Neural crest cell (in vitro differentiated cells): ENCODE measurements at regions not wholly inside any gene's neighbourhood (a gene's known extent, or its start where the extent isn't known, plus 50 kb on each side); places are given as distances from the start of the nearest gene placed in this dataset.

Source experiments
- DNase-seq: peaks from one replicate; pipeline ENCODE4 v3.0.0; 2021; ENCODE audit warnings: low read depth, mixed read lengths, low spot score
- H3K27ac Mint-ChIP-seq: one replicate; pipeline ENCODE4 v1.8.0; 2021; ENCODE audit warnings: mild to moderate bottlenecking, mixed read lengths; ENCODE audit not compliant: unreplicated experiment
- H3K27me3 Mint-ChIP-seq: 2 replicates; pipeline ENCODE4 v1.8.0; 2021; ENCODE audit warnings: low read depth, mild to moderate bottlenecking, mixed read lengths
- H3K36me3 Mint-ChIP-seq: 2 replicates; pipeline ENCODE4 v1.8.0; 2021; ENCODE audit warnings: low read depth, mild to moderate bottlenecking, mixed read lengths
- H3K4me1 Mint-ChIP-seq: 2 replicates; pipeline ENCODE4 v1.8.0; 2021; ENCODE audit warnings: mixed read lengths
- H3K4me3 Mint-ChIP-seq: one replicate; pipeline ENCODE4 v1.8.0; 2021; ENCODE audit warnings: mild to moderate bottlenecking, mixed read lengths
- H3K9me3 Mint-ChIP-seq: 2 replicates; pipeline ENCODE4 v1.8.0; 2021; ENCODE audit warnings: mixed read lengths
- CTCF ChIP-seq: fragments of 200-600 bp; sonication (generic); conservative IDR thresholded peaks from 2 replicates; pipeline ENCODE4 v1.5.0; 2021; ENCODE audit warnings: antibody characterized with exemption, mild to moderate bottlenecking

GRCh38 chr7:26560526-26561256 lies 269.0 kb downstream of the SNX10 start:
- H3K27me3 Mint-ChIP-seq = peaks cover 13% of the 10 kb centered on the region
- no peak overlapping the region for H3K4me3 Mint-ChIP-seq
- H3K27ac Mint-ChIP-seq = no peak overlapping the region
- peaks cover 4% of the 10 kb centered on the region for H3K4me1 Mint-ChIP-seq
- no peaks in the 10 kb centered on the region for H3K36me3 Mint-ChIP-seq
- H3K9me3 Mint-ChIP-seq = no peaks in the 10 kb centered on the region
- TF ChIP-seq CTCF = no peak
- no peak for DNase-seq

GRCh38 chr7:26562841-26563240 lies 271.2 kb downstream of the SNX10 start:
- H3K4me1 Mint-ChIP-seq = no peaks in the 10 kb centered on the region
- H3K27me3 Mint-ChIP-seq = peaks cover 13% of the 10 kb centered on the region
- no peak overlapping the region for H3K4me3 Mint-ChIP-seq
- no peak for DNase-seq
- peak; percentile 18 for TF ChIP-seq CTCF
- no peak overlapping the region for H3K27ac Mint-ChIP-seq
- no peaks in the 10 kb centered on the region for H3K36me3 Mint-ChIP-seq
- H3K9me3 Mint-ChIP-seq = no peaks in the 10 kb centered on the region

- Mint-ChIP-seq H3K36me3 (no peaks in the 10 kb centered on the region), H3K27me3 (peaks cover 13% of the 10 kb centered on the region), H3K27ac (no peak overlapping the region)
Observed at GRCh38 chr7:26563406-26563805, 271.7 kb downstream of the SNX10 start.

GRCh38 chr7:26567266-26567665 lies 275.6 kb downstream of the SNX10 start:
- no peak for TF ChIP-seq CTCF
- Mint-ChIP-seq H3K27ac (no peak overlapping the region), H3K36me3 (no peaks in the 10 kb centered on the region), H3K27me3 (peaks cover 6% of the 10 kb centered on the region), H3K4me3 (no peak overlapping the region), H3K4me1 (no peaks in the 10 kb centered on the region), H3K9me3 (peaks cover 12% of the 10 kb centered on the region)
- no peak for DNase-seq

More at GRCh38 chr7:26563406-26563805, 271.7 kb downstream of the SNX10 start:
- Mint-ChIP-seq H3K4me1 (no peaks in the 10 kb centered on the region), H3K9me3 (peaks cover under 1% of the 10 kb centered on the region), H3K4me3 (no peak overlapping the region)
- TF ChIP-seq CTCF = no peak
- DNase-seq = no peak

- H3K36me3 Mint-ChIP-seq = no peaks in the 10 kb centered on the region
- no peaks in the 10 kb centered on the region for H3K4me1 Mint-ChIP-seq
- no peak for DNase-seq
- no peak overlapping the region for H3K4me3 Mint-ChIP-seq
- no peak overlapping the region for H3K27ac Mint-ChIP-seq
- peaks cover 7% of the 10 kb centered on the region for H3K27me3 Mint-ChIP-seq
- peaks cover 6% of the 10 kb centered on the region for H3K9me3 Mint-ChIP-seq
- TF ChIP-seq CTCF = no peak
Observed at GRCh38 chr7:26574476-26574875, 282.8 kb downstream of the SNX10 start.
